Activated T-helper 1 cell treated with anti-CD3 and anti-CD28 coated beads, Interleukin-2, amount 50 U/mL, for 16 hours (primary cell): ENCODE measurements at regions not wholly inside any gene's neighbourhood (a gene's known extent, or its start where the extent isn't known, plus 50 kb on each side); places are given as distances from the start of the nearest gene placed in this dataset.
"Not testable (repeated sequence)": the region's sequence is repeated elsewhere in the genome, so short reads cannot be mapped to it uniquely, and the experiment has no call there.

Source experiments
- DNase-seq, 2 donors: peaks; one replicate each; pipeline ENCODE4 v3.0.0-alpha.2; 2020; ENCODE audit warnings: low read depth in 1 of 2, low spot score in 1 of 2

DNA sequence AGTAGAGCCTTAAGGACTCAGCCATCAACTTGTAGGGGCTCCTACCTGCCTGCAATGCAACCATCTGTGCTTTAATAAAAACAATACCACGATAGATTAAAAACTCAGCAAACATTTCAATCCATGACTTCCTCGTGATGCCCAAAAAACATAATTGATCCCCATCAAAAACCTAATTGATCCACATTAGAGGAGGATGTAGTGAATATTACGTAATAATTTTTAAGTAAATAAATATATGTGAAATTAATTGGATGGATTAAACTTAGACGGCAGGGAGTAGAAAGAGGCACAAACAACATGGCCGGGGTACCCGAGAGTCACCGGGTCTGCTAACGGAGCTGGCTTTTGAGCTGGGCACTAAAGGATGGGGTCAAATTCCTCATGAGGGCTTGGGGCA is 87.3 kb downstream of the ARL4C start:
- no peak for DNase-seq

DNA sequence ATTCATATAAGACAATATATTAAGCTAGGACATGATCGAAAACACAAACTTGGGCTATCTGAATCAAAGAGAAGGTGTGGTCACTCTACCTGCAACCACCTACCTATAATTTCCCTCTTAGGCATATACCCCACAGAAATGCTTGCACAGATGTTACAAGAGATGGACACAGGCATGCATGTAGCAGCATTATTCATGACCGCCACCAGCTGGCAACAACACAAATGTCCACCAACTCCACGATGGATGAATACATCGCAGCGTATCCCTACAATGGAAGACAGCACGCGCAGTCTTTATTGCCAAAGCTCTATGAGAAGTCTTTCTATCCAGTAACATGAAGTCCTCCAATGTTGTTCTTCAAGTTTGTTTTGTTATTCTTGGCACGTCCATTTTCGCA is 90.8 kb downstream of the ARL4C start:
- no peak for DNase-seq

DNA sequence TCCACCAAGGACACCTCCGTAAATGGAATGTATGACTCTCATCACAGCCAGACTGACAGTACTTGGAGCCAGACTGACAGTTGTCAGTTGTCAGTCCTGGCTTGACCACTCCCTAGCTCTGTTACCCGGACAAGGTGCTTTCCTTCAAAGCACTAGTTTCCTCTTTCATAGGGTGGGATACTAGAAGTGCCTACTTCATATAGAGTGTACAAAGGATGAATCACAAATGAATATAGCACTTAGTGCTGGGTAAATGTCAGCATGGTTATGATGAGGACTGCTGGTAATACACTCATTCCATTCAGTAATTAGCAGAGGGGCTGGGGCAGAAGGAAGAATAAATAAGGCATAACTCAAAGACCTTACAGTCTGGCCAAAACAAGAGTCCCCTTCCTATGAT is 91.4 kb downstream of the ARL4C start:
- DNase-seq = no peak

DNA sequence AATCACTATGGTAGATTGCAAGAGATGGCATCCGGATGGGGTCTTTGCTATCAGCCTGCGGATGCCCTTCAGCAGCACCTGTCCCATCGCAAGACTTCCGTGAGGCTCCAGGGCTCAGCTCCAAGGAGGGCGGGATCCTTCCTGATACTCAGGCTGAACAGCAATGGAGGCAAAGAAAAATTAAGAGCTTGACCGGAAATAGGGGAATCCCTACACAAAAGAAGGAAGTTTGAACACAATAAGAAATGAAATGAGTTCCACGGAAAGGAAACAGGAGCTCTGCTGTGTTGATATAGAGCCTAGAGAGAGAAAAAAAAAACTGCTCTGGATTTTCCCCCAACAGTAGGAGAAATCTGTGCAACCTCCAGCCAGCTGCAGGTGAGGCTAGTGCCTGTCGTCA is 91.9 kb downstream of the ARL4C start:
- DNase-seq = no peak

DNA sequence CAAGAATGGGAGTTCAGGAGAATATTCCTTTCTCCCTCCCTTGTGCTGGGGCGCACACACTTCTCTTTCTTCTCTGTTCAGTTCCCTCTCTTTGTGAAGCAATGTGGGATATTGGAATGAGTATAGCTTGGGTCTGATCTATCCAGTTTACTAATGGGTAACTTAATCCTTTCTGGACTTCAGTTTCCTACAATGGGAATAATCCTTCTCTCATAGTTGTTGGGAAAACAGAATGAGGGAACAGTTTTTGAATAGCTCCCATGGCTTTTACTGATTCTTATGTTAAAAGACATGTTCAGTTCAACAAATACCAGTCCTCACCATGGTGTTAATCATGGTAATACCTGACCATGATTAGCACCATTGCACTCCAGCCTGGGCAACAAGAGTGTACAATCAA is 93.1 kb downstream of the ARL4C start:
- DNase-seq = no peak

DNA sequence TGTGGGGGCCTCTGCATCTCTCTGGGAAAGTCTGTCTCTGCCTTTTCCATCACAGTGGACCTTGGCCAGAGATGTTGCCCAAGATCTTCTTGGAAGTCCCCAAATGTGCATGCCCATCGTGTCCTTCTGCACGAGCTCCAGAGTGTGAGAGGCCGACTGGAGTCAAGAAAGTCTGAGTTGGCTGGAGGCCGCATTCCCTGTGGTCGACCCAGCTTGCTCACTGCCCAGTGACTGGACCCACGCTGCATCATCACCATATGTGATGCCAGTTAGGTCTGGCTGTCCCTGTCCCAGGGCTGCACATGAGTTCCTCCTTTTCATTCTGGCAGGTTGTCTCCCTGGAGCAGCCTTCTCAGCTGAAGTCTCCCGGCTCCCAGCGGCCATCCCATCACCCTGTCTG is 93.8 kb downstream of the ARL4C start:
- DNase-seq = no peak

DNA sequence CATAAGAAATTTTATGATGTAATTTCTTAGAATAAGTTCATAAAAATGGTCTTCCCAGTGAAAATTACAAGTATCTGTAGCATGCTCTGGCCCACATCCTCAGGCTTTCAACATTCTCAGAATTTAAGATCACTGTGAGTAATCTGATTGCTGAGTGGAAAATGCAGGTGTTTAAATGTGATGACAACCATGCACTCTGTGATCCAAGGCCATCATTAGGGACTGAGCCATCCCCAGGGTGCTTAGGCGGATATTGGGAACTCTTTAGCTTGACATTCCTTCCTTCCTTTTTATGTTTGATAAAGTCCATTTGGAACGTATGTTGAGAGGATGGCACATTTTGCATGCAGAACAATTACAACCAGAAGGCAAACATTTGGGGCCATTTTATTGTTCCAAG is 95.5 kb downstream of the ARL4C start:
- DNase-seq = no peak

DNA sequence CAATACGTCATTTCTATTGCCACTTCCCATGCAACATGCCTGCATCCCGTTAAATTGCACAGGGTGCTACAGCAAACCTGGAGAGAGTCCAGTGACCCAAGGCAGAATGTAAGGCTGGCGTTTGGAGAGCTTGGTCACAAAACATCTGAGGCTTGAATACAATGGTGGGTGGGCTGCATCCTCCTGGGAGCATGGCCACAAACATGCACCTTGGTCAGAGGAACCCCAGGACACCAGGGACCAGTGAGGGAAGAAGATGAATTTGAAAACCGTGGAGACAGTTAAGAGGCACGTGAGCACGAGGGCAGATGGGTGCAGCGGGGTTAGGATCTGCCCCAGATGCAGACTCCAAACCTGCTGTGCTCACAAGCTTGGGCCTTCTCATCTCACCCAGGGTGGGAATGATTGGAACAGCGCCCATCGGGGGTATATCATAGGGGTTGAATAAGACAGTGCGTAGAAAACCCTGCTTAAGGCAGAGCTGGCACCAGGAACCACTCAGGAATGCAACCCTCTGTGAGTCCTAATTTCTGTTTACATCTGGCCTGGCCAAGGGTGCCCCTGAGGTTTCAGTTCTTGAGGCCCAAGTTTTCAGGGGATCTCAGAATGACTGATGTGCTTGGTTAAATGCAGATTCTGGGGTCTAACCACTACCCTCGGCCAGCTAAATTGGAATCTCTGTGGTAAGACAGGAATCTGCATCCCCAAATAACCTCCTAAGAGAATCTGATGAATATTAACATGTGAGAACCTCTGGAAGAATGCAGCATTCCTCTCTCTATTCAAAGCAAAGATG is 97.2 kb downstream of the ARL4C start:
- DNase-seq = no peak

DNA sequence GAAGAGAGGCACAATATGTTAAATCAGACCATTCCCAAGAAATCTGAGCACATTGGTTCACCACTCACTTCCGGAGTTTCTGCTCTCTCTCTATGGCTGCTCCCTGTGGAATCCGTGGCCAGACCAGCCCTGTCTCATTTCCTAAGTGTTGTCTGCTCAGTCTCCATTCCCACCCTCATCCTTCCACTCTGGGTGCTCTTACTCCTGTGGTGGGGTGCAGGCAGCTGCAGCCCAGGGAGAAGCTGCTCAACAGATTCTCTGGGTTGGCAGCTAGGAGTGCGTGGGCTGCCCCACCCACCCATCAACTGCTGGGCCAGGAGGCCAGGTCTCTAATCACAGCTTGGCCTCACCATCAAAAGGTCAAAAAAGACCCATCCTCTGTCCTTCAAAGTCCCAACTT is 98.3 kb downstream of the ARL4C start:
- DNase-seq = no peak

DNA sequence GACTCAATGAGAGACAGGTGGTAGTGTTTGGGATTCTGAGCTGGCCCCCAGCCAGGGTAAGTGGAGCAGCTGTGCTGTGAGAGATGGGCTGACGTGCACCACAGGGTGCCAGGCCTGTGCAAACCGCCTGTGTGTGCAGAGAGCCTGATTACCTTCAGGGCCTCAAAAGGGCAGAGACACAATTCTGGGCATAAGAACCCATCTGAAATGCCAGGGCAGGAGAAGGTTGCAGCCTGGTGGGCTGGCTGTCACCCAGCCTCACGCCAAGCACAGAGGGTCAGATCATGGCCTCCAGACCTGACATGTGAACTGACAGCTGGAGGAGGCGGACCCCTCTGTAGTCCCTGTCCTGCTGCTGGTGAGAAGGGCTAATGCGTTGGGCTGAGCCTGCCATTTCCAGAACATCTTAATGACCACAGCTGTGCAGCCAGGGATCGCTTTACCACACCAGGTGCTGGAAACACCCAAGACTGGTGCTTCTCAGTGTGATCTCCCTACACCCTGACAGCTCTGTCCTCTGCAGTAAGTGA is 100.9 kb downstream of the ARL4C start:
- DNase-seq = no peak

DNA sequence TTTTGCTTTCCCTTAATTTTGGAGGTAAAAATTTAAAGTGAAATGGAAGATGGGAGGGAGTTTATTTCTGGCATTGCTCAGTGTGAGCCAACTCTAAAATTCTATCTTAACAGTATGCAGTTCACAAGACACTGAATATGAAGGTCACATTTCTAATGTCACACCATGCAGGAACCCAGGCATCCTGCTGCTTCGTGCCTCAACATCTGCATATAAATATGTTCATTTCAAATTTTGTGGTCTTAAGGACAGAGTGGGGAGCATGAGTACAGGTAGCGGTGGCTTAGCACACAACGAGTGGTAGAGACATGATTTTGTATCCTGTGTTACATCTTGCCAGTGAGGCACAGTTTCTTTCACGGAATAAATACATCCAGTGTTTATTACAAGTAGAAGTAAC is 102.4 kb downstream of the ARL4C start:
- DNase-seq = no peak

DNA sequence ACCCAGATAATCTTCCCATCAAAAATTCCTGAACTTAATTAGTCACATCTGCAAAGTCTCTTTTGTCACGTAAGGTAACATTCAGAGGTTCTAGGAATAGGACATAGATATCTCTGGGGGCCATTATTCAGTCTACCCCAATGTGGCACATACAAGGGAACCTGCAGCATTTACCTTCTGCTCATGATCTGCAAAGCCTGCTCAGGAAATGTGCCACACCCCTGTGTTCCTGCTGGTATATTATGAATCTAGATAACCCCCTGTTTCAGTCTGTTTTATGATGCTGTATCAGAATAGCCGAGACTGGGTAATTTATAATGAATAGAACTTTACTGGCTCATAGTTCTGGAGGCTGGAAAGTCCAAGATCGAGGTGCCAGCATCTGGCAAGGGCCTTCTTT is 103.5 kb downstream of the ARL4C start:
- DNase-seq = no peak

DNA sequence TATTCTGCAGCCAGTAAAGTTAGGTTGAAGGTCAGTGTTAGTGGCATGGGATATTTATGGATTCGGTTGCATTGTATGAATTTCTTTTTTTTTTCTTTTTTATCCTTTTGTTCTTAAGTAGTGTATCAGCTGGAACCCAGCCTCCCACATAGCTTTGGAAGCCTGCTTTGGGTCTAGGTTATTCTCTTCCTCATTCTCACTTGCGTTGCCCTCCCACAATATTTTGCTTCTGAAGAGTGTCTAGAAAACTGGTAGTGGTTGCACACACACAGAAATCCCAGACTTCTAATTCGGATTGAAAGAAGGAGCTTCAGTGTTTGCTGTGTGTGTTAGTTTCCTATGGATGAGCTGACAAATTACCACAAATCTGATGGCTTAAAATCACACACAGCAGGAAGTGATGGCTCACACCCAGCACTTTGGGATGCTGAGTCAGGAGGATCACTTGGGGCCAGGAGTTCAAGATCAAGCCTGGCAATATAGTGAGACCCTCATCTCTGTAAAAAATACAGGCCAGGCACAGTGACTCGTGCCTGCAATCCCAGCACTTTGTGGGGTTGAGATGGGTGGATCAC is 104.8 kb downstream of the ARL4C start:
- DNase-seq = no peak

DNA sequence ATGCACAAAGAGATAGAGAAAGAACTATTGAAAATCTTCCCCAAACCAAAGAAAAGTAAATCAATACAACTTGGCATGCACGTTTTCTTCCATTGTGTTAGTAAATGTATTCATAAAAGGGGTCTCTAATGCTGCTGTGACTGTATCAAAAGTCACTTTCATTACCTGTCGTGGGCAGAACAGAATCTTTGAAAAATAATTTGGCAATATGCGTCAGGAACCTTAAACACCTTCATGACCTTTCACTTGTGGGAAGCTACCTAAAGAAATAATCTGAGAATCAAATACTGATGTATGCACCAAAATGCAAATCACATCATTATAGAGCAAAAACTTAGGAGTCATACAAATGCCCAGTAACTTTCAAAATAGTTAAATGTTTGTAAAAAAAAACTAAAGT is 105.3 kb downstream of the ARL4C start:
- no peak for DNase-seq

DNA sequence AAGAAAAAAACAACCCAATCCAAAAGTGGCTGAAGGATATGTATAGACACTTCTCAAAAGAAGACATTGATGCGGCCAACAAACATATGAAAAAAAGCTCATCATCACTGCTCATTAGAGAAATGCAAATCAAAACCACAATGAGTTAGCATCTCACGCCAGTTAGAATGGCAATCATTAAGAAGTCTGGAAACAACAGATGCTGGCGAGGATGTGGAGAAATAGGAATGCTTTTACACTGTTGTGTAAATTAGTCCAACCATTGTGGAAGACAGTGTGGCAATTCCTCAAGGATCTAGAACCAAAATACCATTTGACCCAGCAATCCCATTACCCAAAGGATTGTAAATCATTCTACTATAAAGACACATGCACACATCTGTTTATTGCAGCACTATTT is 107.2 kb downstream of the ARL4C start:
- DNase-seq = not testable (repeated sequence)

DNA sequence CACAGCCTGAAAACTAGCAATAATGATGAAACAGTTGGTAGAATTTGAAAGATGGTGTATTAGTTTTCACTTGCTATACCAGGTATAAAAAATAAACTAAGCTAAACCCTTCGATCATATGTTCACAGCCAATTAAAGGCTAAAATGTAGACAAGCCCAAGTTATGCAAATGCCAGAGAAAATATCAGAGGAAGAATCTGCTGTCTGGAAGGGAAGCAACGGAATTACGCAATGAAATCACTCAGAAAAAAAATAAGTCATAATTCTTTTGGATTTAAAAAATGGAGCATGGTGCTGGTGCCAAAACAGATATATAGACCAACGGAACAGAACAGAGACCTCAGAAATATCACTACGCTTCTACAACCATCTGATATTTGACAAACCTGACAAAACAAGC is 108.3 kb downstream of the ARL4C start:
- no peak for DNase-seq

DNA sequence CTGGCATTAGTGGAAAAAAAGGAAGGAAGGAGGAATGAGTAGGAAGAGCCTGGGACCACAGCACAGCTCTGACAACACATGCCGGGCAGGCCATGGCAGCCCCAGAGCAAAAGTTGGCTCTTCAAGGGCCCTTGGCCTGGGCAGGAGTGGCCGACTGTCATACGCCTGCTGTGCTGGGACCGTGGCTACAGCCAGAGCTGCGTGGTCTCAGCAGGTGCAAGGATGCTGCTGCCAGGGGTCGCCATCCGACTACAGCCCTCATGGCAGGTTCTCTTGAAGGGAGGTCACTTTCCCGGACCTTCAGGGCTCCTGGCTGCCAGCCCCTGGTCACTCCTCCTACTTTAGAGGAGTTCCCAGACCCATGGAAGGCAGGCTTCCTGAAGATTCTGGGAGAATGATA is 109.9 kb downstream of the ARL4C start:
- no peak for DNase-seq

DNA sequence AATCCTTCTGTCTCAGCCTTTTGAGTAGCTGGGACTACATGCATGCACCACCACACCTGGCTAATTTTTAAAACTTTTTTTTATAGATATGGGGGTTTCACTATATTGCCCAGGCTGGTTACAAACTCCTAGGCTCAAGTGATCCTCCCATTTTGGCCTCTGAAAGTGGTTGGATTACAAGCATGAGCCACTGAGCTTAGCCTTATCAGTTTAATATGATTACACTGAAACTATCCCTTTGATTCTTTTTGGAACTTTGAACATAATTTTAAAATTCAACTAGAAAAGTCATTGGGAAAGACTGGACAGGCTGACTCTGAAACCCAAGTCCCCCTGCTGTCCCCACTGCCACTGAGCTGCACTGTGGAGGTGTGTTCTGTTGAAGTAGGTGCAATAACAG is 114.8 kb downstream of the ARL4C start:
- no peak for DNase-seq

DNA sequence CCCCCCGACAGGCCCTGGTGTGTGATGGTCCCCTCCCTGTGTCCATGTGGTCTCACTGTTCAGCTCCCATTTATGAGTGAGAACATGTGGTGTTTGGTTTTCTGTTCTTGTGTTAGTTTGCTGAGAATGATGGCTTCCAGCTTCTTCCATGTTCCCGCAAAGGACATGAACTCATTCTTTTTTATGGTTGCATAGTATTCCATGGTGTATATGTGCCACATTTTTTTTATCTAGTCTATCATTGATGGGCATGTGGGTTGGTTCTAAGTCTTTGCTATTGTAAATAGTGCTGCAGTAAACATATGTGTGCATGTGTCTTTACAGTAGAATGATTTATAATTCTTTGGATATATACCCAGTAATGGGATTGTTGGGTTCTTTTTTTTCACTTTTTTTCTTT is 117.9 kb downstream of the ARL4C start:
- DNase-seq = not testable (repeated sequence)

DNA sequence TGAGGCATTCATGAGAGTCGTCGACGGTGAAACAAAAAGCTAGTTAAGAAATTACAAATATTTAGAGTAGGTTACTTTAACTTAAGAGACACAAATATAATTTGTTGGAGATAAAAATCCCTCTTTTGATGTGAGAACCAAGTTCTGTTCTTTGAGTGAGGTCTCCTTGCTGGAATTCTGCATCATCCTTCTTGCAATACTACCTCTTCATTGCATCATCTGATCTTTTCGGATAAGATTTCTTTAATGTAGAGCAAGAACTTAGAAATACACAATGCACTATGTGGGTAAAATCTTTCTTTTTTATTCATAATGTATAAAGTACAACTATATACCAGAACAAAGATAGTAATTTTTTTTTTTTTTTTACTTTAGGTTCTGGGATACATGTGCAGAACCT is 118.4 kb downstream of the ARL4C start:
- DNase-seq = no peak

DNA sequence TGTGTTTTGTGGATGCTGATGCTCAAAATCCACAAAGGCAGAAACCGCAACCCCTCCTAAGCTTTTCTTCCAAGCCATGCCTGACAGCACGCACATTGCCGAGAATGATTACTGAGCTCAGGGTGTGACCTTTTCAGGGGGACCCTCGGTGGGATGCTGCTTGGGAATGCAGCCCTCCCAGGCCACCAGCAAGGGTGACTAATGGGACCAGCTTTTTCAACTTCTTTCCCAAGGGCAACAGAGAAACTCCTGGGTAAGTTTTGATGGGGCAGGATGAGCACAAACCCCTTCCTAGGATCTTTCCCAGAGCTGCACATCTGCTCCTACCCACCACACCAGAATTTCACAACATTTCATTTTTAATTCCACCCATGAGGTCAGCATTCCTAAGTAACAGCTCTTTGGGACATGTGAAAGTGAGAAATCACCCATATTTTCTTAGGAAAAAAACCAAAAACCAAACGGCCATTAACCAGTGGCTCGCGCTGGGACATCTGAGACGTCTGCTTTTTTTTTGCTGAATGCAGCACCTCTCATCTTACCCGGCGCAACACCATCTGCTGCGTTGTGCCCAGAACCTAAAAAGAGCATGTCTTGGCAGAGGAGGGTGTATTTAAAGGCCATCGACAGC is 119.0 kb downstream of the ARL4C start:
- no peak for DNase-seq

DNA sequence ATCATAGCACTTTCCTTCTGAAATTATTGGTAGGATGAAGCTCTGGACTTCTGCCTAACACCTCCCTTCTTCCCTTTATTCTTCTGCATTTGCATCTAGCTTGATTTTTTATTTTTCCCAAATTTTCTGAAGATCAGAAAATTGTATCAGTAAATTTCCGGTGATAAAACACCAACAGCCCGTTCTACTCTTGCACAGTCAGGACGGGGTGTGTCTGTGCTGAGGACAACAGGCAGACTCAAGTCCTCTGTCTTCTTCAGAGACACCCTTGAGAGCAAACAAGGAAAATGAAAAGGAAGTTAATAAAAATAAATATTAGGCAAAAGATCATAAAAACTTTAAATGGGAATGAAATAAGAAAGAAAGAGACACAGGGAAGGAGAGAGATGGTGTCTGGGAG is 120.7 kb downstream of the ARL4C start:
- no peak for DNase-seq
